ENCODE measurements at regions not wholly inside any gene's neighbourhood (a gene's known extent, or its start where the extent isn't known, plus 50 kb on each side); places are given as distances from the start of the nearest gene placed in this dataset.
"Not testable (repeated sequence)": the region's sequence is repeated elsewhere in the genome, so short reads cannot be mapped to it uniquely, and the experiment has no call there.

DNA sequence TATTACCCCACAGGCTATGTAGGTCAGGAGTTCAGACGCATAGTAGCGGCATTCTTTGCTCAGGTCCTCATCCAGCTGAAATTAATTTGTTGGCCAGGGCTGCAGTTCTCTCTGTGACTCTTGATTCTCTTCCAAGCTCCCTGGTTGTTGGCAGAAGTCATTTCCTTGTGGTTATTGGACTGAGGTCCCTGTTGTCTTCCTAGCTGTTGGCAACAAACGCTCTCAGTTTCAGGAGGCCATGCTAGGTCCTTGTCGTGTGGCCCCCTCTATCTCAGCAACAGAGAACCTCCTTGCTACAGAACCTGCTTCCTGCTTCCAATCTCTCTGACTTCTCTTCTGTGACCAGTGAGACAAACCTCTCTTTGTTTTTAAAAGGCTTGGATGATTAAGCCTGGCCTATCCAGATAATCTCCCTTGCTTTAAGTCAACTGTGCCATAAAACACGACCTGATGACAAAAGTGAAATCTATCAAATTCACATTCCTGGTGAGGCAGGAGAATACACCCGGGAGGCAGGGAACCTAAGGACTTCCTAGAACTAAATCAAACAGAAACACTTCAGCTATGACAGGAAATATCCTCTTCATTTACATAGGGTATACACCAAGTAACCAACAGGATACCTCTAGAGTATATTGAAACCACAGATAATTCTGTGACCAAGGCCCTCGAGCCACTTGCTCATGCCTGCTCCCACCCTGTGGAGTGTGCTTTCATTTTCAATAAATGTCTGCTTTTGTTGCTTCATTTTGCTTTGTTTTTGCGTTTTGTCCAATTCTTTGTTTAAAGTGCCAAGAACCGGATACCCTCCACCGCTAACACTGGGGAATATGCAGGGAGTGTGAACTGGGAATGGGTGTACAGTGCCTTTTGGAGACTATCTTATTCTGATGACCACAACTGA, 196.0 kb downstream of the BTBD3 start:
- WGBS: 68% methylated on average over 9 of the region's 10 CpGs
- no peaks in the 10 kb centered on the region for H3K27me3 ChIP-seq
- H3K36me3 ChIP-seq: no peaks in the 10 kb centered on the region
- H3K9me3 ChIP-seq: no peaks in the 10 kb centered on the region
- intact Hi-C loops (cut with DNase I): no loop called here
- H3K4me3 ChIP-seq: no peak overlapping the region
- no peak overlapping the region for H3K27ac ChIP-seq (replicated peaks in 1 of 4)
- no peak for DNase-seq (ENCODE audit: extremely low spot score)
- TF ChIP-seq EP300 (IDR thresholded peaks at IDR 0.05): no peak
- TF ChIP-seq, protein P1, sequence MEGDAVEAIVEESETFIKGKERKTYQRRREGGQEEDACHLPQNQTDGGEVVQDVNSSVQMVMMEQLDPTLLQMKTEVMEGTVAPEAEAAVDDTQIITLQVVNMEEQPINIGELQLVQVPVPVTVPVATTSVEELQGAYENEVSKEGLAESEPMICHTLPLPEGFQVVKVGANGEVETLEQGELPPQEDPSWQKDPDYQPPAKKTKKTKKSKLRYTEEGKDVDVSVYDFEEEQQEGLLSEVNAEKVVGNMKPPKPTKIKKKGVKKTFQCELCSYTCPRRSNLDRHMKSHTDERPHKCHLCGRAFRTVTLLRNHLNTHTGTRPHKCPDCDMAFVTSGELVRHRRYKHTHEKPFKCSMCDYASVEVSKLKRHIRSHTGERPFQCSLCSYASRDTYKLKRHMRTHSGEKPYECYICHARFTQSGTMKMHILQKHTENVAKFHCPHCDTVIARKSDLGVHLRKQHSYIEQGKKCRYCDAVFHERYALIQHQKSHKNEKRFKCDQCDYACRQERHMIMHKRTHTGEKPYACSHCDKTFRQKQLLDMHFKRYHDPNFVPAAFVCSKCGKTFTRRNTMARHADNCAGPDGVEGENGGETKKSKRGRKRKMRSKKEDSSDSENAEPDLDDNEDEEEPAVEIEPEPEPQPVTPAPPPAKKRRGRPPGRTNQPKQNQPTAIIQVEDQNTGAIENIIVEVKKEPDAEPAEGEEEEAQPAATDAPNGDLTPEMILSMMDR (IDR thresholded peaks at IDR 0.05): no peak
- TF ChIP-seq POLR2AphosphoS5 (IDR thresholded peaks at IDR 0.05): no peak
- no peak for TF ChIP-seq POLR2A (IDR thresholded peaks at IDR 0.05; ENCODE audit: low read depth)
- H3K4me1 ChIP-seq: peaks cover 0 to 3% (median 0%) of the 10 kb centered on the region in 4 donors

DNA sequence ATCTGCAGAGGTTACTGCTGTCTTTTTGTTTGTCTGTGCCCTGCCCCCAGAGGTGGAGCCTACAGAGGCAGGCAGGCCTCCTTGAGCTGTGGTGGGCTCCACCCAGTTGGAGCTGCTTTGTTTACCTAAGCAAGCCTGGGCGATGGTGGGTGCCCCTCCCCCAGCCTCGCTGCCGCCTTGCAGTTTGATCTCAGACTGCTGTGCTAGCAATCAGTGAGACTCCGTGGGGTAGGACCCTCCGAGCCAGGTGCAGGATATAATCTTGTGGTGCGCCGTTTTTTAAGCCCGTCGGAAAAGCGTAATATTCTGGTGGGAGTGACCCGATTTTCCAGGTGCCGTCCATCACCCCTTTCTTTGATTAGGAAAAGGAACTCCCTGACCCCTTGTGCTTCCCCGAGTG, 211.4 kb downstream of the BTBD3 start:
- H3K27ac ChIP-seq (replicated peaks in 1 of 4); intact Hi-C loops (cut with DNase I): not testable (repeated sequence)
- 78% methylated on average over 10 of the region's 13 CpGs for WGBS

DNA sequence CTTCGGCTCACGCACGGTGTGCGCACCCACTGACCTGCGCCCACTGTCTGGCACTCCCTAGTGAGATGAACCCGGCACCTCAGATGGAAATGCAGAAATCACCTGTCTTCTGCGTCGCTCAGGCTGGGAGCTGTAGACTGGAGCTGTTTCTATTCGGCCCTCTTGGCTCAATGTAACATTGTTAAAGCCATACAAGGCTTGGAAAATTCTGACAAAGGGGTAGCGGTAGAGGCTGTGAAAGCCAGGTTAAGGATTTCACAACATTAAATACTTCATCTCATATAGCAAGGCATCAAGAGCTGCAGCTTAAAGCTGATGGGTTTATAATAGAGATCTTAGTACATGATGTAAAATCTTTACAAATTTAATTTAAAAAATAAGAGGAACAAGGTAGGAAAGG, 211.8 kb downstream of the BTBD3 start:
- WGBS: 86% methylated on average over 10 of the region's 10 CpGs
- H3K4me3 ChIP-seq; intact Hi-C loops (cut with DNase I); DNase-seq (ENCODE audit: extremely low spot score); H3K9me3 ChIP-seq; H3K4me1 ChIP-seq; H3K27ac ChIP-seq (replicated peaks in 1 of 4); H3K27me3 ChIP-seq; H3K36me3 ChIP-seq: not testable (repeated sequence)

More for the DNA sequence above, 211.4 kb downstream of the BTBD3 start:
- H3K4me1 ChIP-seq; H3K9me3 ChIP-seq; H3K27me3 ChIP-seq; H3K4me3 ChIP-seq; DNase-seq (ENCODE audit: extremely low spot score); H3K36me3 ChIP-seq: not testable (repeated sequence)

DNA sequence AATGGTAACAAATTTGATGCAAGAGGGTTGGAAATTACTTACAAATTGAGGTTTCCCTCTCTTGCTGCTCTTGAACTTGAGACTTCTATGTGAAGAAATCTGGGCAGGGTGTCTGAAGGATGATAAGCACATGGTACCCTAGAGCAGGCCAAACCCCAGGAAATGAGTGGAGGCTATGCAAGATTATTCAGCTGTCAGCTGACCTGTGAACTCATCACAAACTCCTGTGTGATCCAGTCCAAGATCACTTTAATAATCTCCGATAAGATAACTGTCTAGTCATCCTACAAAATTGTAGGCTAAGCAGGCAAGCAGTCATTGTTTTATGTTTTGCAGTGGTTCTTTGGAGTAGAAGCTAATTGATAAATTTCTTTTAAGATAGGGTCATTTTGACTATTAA, 213.1 kb downstream of the BTBD3 start:
- Histone ChIP-seq H3K27me3 (no peaks in the 10 kb centered on the region), H3K4me1 (no peaks in the 10 kb centered on the region), H3K36me3 (no peaks in the 10 kb centered on the region), H3K27ac (replicated peaks in 1 of 4) (no peak overlapping the region), H3K4me3 (no peak overlapping the region), H3K9me3 (peaks cover 0 to 3% (median 0%) of the 10 kb centered on the region in 4 donors)
- intact Hi-C loops (cut with DNase I): no loop called here
- no peak for TF ChIP-seq POLR2AphosphoS5 (IDR thresholded peaks at IDR 0.05)
- no peak for TF ChIP-seq EP300 (IDR thresholded peaks at IDR 0.05)
- TF ChIP-seq, protein P1 (IDR thresholded peaks at IDR 0.05): no peak
- TF ChIP-seq POLR2A (IDR thresholded peaks at IDR 0.05; ENCODE audit: low read depth): no peak
- no peak for DNase-seq (ENCODE audit: extremely low spot score)
- WGBS: 100% methylated on average over 1 of the region's 1 CpG

DNA sequence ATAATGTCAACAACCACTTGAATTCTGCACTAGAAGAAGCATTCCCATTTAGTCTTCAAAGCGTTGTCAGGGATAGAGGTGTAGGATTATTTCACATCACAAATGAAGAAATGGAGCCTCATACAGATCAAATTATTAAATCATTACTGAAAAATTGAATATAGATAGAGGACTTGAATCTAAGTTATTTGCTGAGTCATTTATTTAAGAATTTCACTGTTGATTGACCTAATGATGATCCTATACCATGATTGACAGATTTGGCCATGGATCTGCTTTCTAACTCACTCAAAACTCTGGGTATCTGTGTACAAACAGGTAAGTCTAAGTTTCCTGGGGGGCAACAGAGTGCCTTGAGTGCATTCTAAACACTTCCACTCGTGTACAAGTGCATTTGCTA, 215.9 kb downstream of the BTBD3 start:
- intact Hi-C loops (cut with DNase I): no loop called here
- WGBS: 72% methylated on average over 2 of the region's 2 CpGs

DNA sequence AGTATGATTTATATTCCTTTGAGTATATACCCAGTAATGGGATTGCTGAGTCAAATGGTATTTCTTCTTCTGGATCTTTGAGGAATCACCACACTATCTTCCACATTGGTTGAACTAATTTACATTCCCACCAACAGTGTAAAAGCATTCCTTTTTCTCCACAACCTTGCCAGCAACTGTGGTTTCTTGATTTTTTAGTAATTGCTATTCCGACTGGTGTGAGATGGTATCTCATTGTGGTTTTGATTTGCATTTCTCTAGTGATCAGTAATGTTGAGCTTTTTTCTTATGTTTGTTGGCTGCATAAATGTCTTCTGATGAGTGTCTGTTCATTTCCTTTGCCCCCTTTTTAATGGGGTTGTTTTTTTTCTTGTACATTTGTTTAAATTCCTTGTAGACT, 228.3 kb downstream of the BTBD3 start:
- intact Hi-C loops (cut with DNase I); H3K4me3 ChIP-seq; H3K4me1 ChIP-seq; H3K36me3 ChIP-seq; DNase-seq (ENCODE audit: extremely low spot score); H3K27me3 ChIP-seq; H3K27ac ChIP-seq (replicated peaks in 1 of 4): not testable (repeated sequence)
- 100% methylated on average over 1 of the region's 1 CpG for WGBS
- H3K9me3 ChIP-seq: peaks cover 0 to 10% (median 0%) of the 10 kb centered on the region in 4 donors

More for the DNA sequence above, 215.9 kb downstream of the BTBD3 start:
- no peak for DNase-seq (ENCODE audit: extremely low spot score)
- no peaks in the 10 kb centered on the region for H3K4me1 ChIP-seq
- H3K9me3 ChIP-seq: peaks cover 0 to 19% (median 5%) of the 10 kb centered on the region in 4 donors
- no peak overlapping the region for H3K4me3 ChIP-seq
- H3K27ac ChIP-seq (replicated peaks in 1 of 4): no peak overlapping the region
- no peak for TF ChIP-seq POLR2AphosphoS5 (IDR thresholded peaks at IDR 0.05)
- no peak for TF ChIP-seq EP300 (IDR thresholded peaks at IDR 0.05)
- TF ChIP-seq, protein P1 (IDR thresholded peaks at IDR 0.05): no peak
- no peak for TF ChIP-seq POLR2A (IDR thresholded peaks at IDR 0.05; ENCODE audit: low read depth)
- H3K36me3 ChIP-seq: no peaks in the 10 kb centered on the region
- no peaks in the 10 kb centered on the region for H3K27me3 ChIP-seq
